ENCODE measurements at regions not wholly inside any gene's neighbourhood (a gene's known extent, or its start where the extent isn't known, plus 50 kb on each side); places are given as distances from the start of the nearest gene placed in this dataset.

DNA sequence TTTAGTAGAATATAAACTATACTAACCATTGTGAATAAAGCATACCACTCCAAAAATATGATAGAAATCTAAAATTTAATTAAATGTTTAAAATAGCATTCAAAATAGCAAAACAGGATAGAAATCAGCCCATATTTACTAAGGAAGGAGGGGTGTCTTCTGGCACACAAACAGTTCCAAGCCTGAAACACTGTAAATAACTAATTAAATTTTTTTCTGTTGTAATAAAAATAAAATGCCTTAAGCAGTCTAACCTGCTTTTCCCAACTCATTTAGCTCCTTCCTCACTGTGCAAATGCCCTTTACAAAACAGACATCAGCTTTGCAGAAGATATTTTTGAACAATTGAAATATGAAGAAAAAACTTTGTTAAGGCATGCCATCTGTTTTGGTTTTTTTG, 707.1 kb upstream of the USP15 start:
- Histone ChIP-seq H3K27me3 (ENCODE audit: control insufficient read depth, insufficient read depth, low read length) (no peaks in the 10 kb centered on the region), H3K4me3 (ENCODE audit: low read depth, low read length) (no peak overlapping the region), H3K36me3 (ENCODE audit: control insufficient read depth, insufficient read depth, low read length) (no peaks in the 10 kb centered on the region)
- ChIA-PET CTCF (no interaction called here), POLR2A (no interaction called here)
- TF ChIP-seq, protein P1, sequence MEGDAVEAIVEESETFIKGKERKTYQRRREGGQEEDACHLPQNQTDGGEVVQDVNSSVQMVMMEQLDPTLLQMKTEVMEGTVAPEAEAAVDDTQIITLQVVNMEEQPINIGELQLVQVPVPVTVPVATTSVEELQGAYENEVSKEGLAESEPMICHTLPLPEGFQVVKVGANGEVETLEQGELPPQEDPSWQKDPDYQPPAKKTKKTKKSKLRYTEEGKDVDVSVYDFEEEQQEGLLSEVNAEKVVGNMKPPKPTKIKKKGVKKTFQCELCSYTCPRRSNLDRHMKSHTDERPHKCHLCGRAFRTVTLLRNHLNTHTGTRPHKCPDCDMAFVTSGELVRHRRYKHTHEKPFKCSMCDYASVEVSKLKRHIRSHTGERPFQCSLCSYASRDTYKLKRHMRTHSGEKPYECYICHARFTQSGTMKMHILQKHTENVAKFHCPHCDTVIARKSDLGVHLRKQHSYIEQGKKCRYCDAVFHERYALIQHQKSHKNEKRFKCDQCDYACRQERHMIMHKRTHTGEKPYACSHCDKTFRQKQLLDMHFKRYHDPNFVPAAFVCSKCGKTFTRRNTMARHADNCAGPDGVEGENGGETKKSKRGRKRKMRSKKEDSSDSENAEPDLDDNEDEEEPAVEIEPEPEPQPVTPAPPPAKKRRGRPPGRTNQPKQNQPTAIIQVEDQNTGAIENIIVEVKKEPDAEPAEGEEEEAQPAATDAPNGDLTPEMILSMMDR (IDR thresholded peaks at IDR 0.05; ENCODE audit: insufficient read depth, low read depth, low read length) = no peak
- DNase-seq (ENCODE audit: low read depth) = no peak

DNA sequence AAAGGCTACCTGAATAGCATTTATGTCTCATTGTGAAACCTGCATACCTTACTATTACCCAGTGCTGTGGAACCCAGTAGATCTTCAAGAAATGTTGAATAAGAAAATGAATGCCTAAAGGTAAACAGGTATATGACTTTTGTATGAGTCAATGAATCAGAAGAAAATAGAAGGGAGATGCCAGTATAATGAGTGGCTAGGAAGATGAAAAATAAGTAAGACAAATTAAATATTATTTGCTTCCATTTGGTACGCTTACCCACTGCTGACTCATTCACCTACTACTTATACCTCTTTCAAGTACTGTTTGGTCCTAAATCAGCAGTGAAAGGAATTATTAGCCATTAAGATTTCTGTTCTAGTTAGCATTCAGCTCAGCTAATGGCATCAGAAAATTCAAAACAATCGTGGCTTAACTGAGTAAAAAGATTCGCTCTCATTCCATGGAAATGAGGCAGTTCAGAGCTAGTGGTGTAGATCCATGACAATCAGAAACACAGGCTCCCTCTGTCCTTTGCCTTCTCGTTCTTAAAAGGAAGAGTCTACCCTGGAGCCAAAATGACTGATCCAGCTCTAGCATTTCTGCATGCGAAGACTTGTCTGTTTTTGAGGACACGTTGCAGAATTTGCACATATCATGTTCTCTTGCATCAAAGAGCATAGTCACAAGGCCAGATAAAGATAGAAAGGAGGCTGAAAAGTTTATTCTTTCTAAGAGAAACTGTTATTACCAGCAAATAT, 705.8 kb upstream of the USP15 start:
- ChIA-PET CTCF (no interaction called here), POLR2A (no interaction called here)
- TF ChIP-seq, protein P1 (IDR thresholded peaks at IDR 0.05; ENCODE audit: insufficient read depth, low read depth, low read length) = no peak
- no peaks in the 10 kb centered on the region for H3K36me3 ChIP-seq (ENCODE audit: control insufficient read depth, insufficient read depth, low read length)
- DNase-seq (ENCODE audit: low read depth) = no peak
- no peak overlapping the region for H3K4me3 ChIP-seq (ENCODE audit: low read depth, low read length)
- no peaks in the 10 kb centered on the region for H3K27me3 ChIP-seq (ENCODE audit: control insufficient read depth, insufficient read depth, low read length)

DNA sequence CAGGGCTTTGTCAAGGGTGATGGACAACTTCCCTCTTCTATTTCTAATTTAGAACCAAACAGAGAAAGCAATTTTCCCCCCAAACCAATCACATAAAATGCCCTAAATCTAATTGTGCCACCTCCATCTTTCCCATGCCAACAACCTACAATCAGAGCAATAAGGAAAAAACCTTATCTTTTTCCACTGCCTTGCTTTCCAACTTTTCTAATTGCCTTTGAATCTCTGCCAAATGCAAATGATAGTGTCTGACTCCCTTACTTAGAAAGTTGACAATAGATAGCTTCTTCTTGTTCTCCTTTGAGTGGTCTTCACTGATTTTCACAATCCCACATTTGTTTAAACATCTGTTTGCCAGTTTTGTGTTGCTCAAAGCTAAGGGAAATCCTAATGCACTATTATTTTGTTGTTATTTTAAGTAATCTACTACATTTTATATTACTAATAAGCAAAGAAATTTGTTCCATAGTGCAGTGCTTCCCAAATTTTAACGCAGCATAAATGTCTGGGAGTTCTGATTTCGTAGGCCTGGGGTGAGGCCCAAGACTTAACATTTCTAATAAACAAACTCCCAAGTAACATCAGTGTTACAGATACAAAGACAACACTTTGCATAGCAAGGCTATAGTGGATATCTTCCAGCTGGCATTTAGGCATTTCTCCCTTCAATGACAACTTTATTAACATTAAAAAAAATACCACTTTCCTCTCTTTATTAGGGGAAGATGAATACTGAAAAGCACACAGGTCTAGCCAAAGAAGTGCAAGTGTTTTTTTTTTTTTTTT, 696.3 kb upstream of the USP15 start:
- DNase-seq (ENCODE audit: low read depth) = no peak
- POLR2A ChIA-PET = no interaction called here
- CTCF ChIA-PET = no interaction called here

DNA sequence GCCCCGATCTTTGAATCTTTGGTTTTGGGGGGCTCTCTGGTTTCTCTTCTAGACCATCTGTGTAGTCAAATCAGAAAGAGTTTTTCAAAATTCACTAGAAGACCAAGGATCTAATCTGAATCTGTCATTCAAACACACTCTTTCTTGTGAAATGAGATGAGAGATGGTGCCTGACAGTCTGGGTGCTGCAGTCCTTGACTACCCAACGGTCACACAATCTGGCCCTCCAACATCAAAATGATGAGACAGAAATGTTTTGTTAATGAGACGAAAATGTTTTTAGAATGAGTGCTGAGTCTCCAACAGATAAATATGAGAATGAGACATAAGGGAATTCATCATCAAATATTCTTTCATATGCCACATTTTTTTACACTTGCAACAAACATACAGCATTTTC, 695.7 kb upstream of the USP15 start:
- no peak for DNase-seq (ENCODE audit: low read depth)
- TF ChIP-seq, protein P1 (IDR thresholded peaks at IDR 0.05; ENCODE audit: insufficient read depth, low read depth, low read length) = no peak
- H3K4me3 ChIP-seq (ENCODE audit: low read depth, low read length) = no peak overlapping the region
- POLR2A ChIA-PET = no interaction called here
- H3K36me3 ChIP-seq (ENCODE audit: control insufficient read depth, insufficient read depth, low read length) = no peaks in the 10 kb centered on the region
- CTCF ChIA-PET = no interaction called here
- no peaks in the 10 kb centered on the region for H3K27me3 ChIP-seq (ENCODE audit: control insufficient read depth, insufficient read depth, low read length)

More for the DNA sequence above, 696.3 kb upstream of the USP15 start:
- H3K4me3 ChIP-seq (ENCODE audit: low read depth, low read length) = no peak overlapping the region
- TF ChIP-seq, protein P1 (IDR thresholded peaks at IDR 0.05; ENCODE audit: insufficient read depth, low read depth, low read length) = no peak
- H3K27me3 ChIP-seq (ENCODE audit: control insufficient read depth, insufficient read depth, low read length) = no peaks in the 10 kb centered on the region
- H3K36me3 ChIP-seq (ENCODE audit: control insufficient read depth, insufficient read depth, low read length) = no peaks in the 10 kb centered on the region

DNA sequence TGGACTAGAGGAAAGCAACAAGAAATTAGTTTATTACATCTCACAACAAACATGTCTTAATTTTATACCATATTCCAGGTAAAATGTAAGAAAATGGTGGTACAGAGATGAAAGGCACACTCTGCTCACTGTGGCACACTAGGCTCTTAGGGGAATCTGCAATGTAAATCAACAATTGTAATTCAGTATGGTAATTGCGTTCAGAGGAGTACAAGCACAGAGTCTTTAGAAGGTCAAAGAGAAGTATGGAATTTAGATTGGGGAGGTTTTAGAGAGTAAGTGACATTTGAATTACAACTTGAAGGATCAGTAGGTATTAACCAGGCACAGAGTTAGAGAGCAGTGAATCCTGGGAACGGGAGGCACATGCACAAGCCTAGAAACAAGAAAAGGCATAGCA, 694.0 kb upstream of the USP15 start:
- TF ChIP-seq, protein P1 (IDR thresholded peaks at IDR 0.05; ENCODE audit: insufficient read depth, low read depth, low read length) = no peak
- no peak overlapping the region for H3K4me3 ChIP-seq (ENCODE audit: low read depth, low read length)
- ChIA-PET POLR2A (no interaction called here), CTCF (no interaction called here)
- no peaks in the 10 kb centered on the region for H3K27me3 ChIP-seq (ENCODE audit: control insufficient read depth, insufficient read depth, low read length)
- no peak for DNase-seq (ENCODE audit: low read depth)
- no peaks in the 10 kb centered on the region for H3K36me3 ChIP-seq (ENCODE audit: control insufficient read depth, insufficient read depth, low read length)

Measured in BJ (cell line).